ENCODE measurements at regions not wholly inside any gene's neighbourhood (a gene's known extent, or its start where the extent isn't known, plus 50 kb on each side); places are given as distances from the start of the nearest gene placed in this dataset.

GRCh38 chr13:90402613-90403012, 944.9 kb upstream of the MIR17HG start:
- DNase-seq (ENCODE audit: low read depth) = peak; percentile 5

GRCh38 chr13:90403330-90404082, 944.0 kb upstream of the MIR17HG start:
- no peak for DNase-seq (ENCODE audit: low read depth)

GRCh38 chr13:90405301-90405700, 942.2 kb upstream of the MIR17HG start:
- no peak for DNase-seq (ENCODE audit: low read depth)

GRCh38 chr13:90412980-90413379, 934.5 kb upstream of the MIR17HG start:
- no peak for DNase-seq (ENCODE audit: low read depth)

GRCh38 chr13:90413548-90413947, 933.9 kb upstream of the MIR17HG start:
- no peak for DNase-seq (ENCODE audit: low read depth)

- DNase-seq (ENCODE audit: low read depth) = no peak
Measured at GRCh38 chr13:90414691-90415596, 932.5 kb upstream of the MIR17HG start.

- DNase-seq (ENCODE audit: low read depth) = no peak
Measured at GRCh38 chr13:90415902-90416301, 931.6 kb upstream of the MIR17HG start.

- peak; percentile 4 for DNase-seq (ENCODE audit: low read depth)
Measured at GRCh38 chr13:90416519-90416918, 931.0 kb upstream of the MIR17HG start.

- no peak for DNase-seq (ENCODE audit: low read depth)
Measured at GRCh38 chr13:90416938-90417337, 930.5 kb upstream of the MIR17HG start.

GRCh38 chr13:90420683-90421082, 926.8 kb upstream of the MIR17HG start:
- no peak for DNase-seq (ENCODE audit: low read depth)

- DNase-seq (ENCODE audit: low read depth) = peak; percentile 42
Measured at GRCh38 chr13:90427322-90428272, 919.9 kb upstream of the MIR17HG start.

GRCh38 chr13:90428522-90429210, 918.8 kb upstream of the MIR17HG start:
- DNase-seq (ENCODE audit: low read depth) = no peak

GRCh38 chr13:90430127-90430526, 917.4 kb upstream of the MIR17HG start:
- no peak for DNase-seq (ENCODE audit: low read depth)

- DNase-seq (ENCODE audit: low read depth) = no peak
Measured at GRCh38 chr13:90436697-90437096, 910.8 kb upstream of the MIR17HG start.

GRCh38 chr13:90438576-90438975, 908.9 kb upstream of the MIR17HG start:
- no peak for DNase-seq (ENCODE audit: low read depth)

GRCh38 chr13:90443268-90443667, 904.2 kb upstream of the MIR17HG start:
- no peak for DNase-seq (ENCODE audit: low read depth)

GRCh38 chr13:90444232-90444631, 903.3 kb upstream of the MIR17HG start:
- no peak for DNase-seq (ENCODE audit: low read depth)

- DNase-seq (ENCODE audit: low read depth) = no peak
Measured at GRCh38 chr13:90445179-90445578, 902.3 kb upstream of the MIR17HG start.

GRCh38 chr13:90447034-90447733, 900.3 kb upstream of the MIR17HG start:
- no peak for DNase-seq (ENCODE audit: low read depth)

- DNase-seq (ENCODE audit: low read depth) = no peak
Measured at GRCh38 chr13:90447734-90448101, 899.8 kb upstream of the MIR17HG start.

Data from CMK (cell line).